Karpas-422 (cell line): ENCODE measurements at regions not wholly inside any gene's neighbourhood (a gene's known extent, or its start where the extent isn't known, plus 50 kb on each side); places are given as distances from the start of the nearest gene placed in this dataset.
"Not testable (repeated sequence)": the region's sequence is repeated elsewhere in the genome, so short reads cannot be mapped to it uniquely, and the experiment has no call there.

ENCODE experiments used
- DNase-seq: peaks from one replicate; pipeline ENCODE4 v3.0.0-alpha.2; 2015
- H2AFZ ChIP-seq: fragments of 200-600 bp; sonication (generic); 2 replicates; pipeline ENCODE4 v1.6.1; 2014; ENCODE audit warnings: antibody characterized with exemption, low read length, mixed read lengths
- H3K27ac ChIP-seq: fragments of 200-600 bp; sonication (generic); 2 replicates; pipeline ENCODE4 v1.5.1; 2014; ENCODE audit warnings: mild to moderate bottlenecking, low read length, moderate library complexity
- H3K27me3 ChIP-seq: fragments of 200-600 bp; sonication (generic); 2 replicates; pipeline ENCODE4 v1.6.1; 2014; ENCODE audit warnings: low read length, mixed read lengths
- H3K36me3 ChIP-seq: fragments of 200-600 bp; sonication (generic); 2 replicates; pipeline ENCODE4 v1.6.1; 2014; ENCODE audit warnings: low read length, mixed read lengths; ENCODE audit not compliant: insufficient read depth
- H3K4me1 ChIP-seq: fragments of 200-600 bp; sonication (generic); 2 replicates; pipeline ENCODE4 v1.6.1; 2014; ENCODE audit warnings: mild to moderate bottlenecking, low read length, mixed read lengths
- H3K4me2 ChIP-seq: fragments of 200-600 bp; sonication (generic); 2 replicates; pipeline ENCODE4 v1.6.1; 2014; ENCODE audit warnings: low read length, low read depth, mild to moderate bottlenecking; ENCODE audit not compliant: poor library complexity, severe bottlenecking
- H3K4me3 ChIP-seq: fragments of 200-600 bp; sonication (generic); 2 replicates; pipeline ENCODE4 v1.5.1; 2014; ENCODE audit warnings: mild to moderate bottlenecking, antibody characterized with exemption, low read length, mixed read lengths
- H3K79me2 ChIP-seq: fragments of 200-600 bp; sonication (generic); 2 replicates; pipeline ENCODE4 v1.6.1; 2014; ENCODE audit warnings: mild to moderate bottlenecking, low read length, mixed read lengths
- H3K9ac ChIP-seq: fragments of 200-600 bp; sonication (generic); 2 replicates; pipeline ENCODE4 v1.6.0; 2014; ENCODE audit warnings: low read length
- H3K9me2 ChIP-seq: fragments of 200-600 bp; sonication (generic), shearing (Covaris generic); replicated peaks from 2 replicates; pipeline ENCODE4 v1.6.0; 2014; ENCODE audit warnings: mild to moderate bottlenecking, low read length, moderate library complexity; ENCODE audit not compliant: insufficient read depth
- H3K9me3 ChIP-seq: fragments of 300-700, 200-600 bp; sonication (generic); 2 replicates; pipeline ENCODE4 v1.6.1; 2014; ENCODE audit warnings: low read length, mixed read lengths
- H4K20me1 ChIP-seq: fragments of 200-600 bp; sonication (generic); 2 replicates; pipeline ENCODE4 v1.6.1; 2014; ENCODE audit warnings: mild to moderate bottlenecking, antibody characterized with exemption, low read length, low read depth; ENCODE audit not compliant: insufficient read depth

GRCh38 chr16:8126313-8126712 is 464.0 kb downstream of the TMEM114 start:
- no peak overlapping the region for H3K9ac ChIP-seq
- H4K20me1 ChIP-seq: no peaks in the 10 kb centered on the region
- no peaks in the 10 kb centered on the region for H3K79me2 ChIP-seq
- H3K9me2 ChIP-seq: no peaks in the 10 kb centered on the region
- H3K4me2 ChIP-seq: no peak overlapping the region
- H3K4me3 ChIP-seq: no peak overlapping the region
- no peaks in the 10 kb centered on the region for H3K4me1 ChIP-seq
- no peak for DNase-seq
- H3K36me3 ChIP-seq: no peaks in the 10 kb centered on the region; the same call in 1 of the 2 replicates
- no peak overlapping the region for H2AFZ ChIP-seq
- peaks cover 22% of the 10 kb centered on the region for H3K9me3 ChIP-seq
- H3K27ac ChIP-seq: no peak overlapping the region
- H3K27me3 ChIP-seq: no peaks in the 10 kb centered on the region

GRCh38 chr16:8120001-8120400 is 470.3 kb downstream of the TMEM114 start:
- Histone ChIP-seq H3K9me3 (peaks cover 24% of the 10 kb centered on the region), H3K79me2 (no peaks in the 10 kb centered on the region), H3K27ac (no peak overlapping the region), H3K4me2 (no peak overlapping the region), H3K36me3 (no peaks in the 10 kb centered on the region), H3K4me1 (no peaks in the 10 kb centered on the region), H3K4me3 (no peak overlapping the region), H2AFZ (no peak overlapping the region), H3K9ac (no peak overlapping the region), H4K20me1 (no peaks in the 10 kb centered on the region), H3K9me2 (no peaks in the 10 kb centered on the region), H3K27me3 (no peaks in the 10 kb centered on the region)
- DNase-seq: no peak

- Histone ChIP-seq H3K9ac (no peak overlapping the region), H3K4me3 (no peak overlapping the region), H3K9me2 (no peaks in the 10 kb centered on the region), H3K4me2 (no peak overlapping the region), H3K36me3 (no peaks in the 10 kb centered on the region), H4K20me1 (no peaks in the 10 kb centered on the region), H3K27ac (no peak overlapping the region), H2AFZ (no peak overlapping the region), H3K4me1 (no peaks in the 10 kb centered on the region), H3K27me3 (no peaks in the 10 kb centered on the region), H3K79me2 (no peaks in the 10 kb centered on the region), H3K9me3 (peaks cover 17% of the 10 kb centered on the region; the same call in 1 of the 2 replicates)
- no peak for DNase-seq
Measured at GRCh38 chr16:8115814-8116213, 474.5 kb downstream of the TMEM114 start.

- H3K4me3 ChIP-seq, H3K79me2 ChIP-seq, H2AFZ ChIP-seq, H3K9me2 ChIP-seq, H3K27me3 ChIP-seq, H3K4me2 ChIP-seq, H3K36me3 ChIP-seq, H3K9ac ChIP-seq, H3K27ac ChIP-seq, H3K4me1 ChIP-seq, DNase-seq, H4K20me1 ChIP-seq: not testable (repeated sequence)
- H3K9me3 ChIP-seq: peaks cover 20% of the 10 kb centered on the region; the same call in 1 of the 2 replicates
Measured at GRCh38 chr16:8114941-8115340, 475.4 kb downstream of the TMEM114 start.

GRCh38 chr16:8113843-8114242 is 476.5 kb downstream of the TMEM114 start:
- no peaks in the 10 kb centered on the region for H3K9me2 ChIP-seq
- no peak overlapping the region for H3K4me2 ChIP-seq
- H3K27ac ChIP-seq: no peak overlapping the region
- H3K9ac ChIP-seq: no peak overlapping the region
- DNase-seq: no peak
- no peak overlapping the region for H2AFZ ChIP-seq
- H3K27me3 ChIP-seq: no peaks in the 10 kb centered on the region
- no peaks in the 10 kb centered on the region for H3K36me3 ChIP-seq
- peaks cover 24% of the 10 kb centered on the region; the same call in 1 of the 2 replicates for H3K9me3 ChIP-seq
- no peaks in the 10 kb centered on the region for H3K79me2 ChIP-seq
- no peak overlapping the region for H3K4me3 ChIP-seq
- H4K20me1 ChIP-seq: no peaks in the 10 kb centered on the region
- no peaks in the 10 kb centered on the region for H3K4me1 ChIP-seq

DNA sequence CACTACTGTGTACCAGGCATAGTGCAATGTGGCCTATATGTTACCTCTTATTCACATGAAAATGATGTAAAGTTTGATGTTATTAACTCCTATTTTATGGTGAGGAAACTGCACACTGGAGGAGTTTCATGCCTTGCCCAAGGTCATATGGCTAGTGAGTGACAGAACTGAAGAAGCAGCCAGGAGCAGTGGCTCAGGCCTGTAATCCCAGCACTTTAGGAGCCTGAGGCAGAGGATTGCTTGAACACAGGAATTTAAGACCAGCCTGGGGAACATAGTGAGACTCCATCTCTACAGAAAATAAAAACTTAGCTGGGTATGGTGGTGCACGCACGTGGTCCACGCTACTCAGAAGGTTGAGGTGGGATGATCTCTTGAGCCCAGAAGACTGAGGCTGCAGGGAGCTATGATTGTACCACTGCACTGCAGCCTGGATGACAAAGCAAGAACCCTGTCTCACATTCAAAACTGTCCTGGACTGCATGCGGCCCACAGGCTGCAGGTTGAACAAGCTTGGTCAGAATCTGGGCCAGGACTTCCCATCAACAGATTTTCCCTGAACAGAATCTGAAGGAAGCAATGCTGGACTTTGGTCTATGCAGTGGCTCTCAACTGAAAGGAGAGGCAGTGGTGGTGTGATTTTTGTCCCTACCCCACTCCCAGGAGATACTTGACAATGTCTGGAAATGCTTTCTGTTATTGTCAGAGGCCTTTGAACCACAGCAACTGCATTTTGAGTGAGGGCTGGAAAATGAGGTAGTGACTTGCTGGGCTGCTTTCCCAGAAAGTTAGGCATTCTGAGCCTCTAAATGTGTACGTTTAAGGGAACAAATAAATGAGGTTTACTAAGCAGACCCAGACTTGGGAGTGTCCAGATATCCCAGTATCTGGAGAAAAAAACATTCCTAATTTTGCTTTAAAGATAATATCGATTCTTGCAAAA is 479.5 kb downstream of the TMEM114 start:
- Histone ChIP-seq H3K27ac (no peak overlapping the region), H3K9me3 (peaks cover 11% of the 10 kb centered on the region; the same call in 1 of the 2 replicates), H3K4me2 (no peak overlapping the region), H3K9ac (no peak overlapping the region), H3K27me3 (no peaks in the 10 kb centered on the region), H3K4me1 (no peaks in the 10 kb centered on the region), H4K20me1 (no peaks in the 10 kb centered on the region), H3K79me2 (no peaks in the 10 kb centered on the region), H3K4me3 (no peak overlapping the region), H2AFZ (no peak overlapping the region), H3K36me3 (no peaks in the 10 kb centered on the region), H3K9me2 (no peaks in the 10 kb centered on the region)
- no peak for DNase-seq

- no peak for DNase-seq
- Histone ChIP-seq H4K20me1 (no peaks in the 10 kb centered on the region), H3K4me3 (no peak overlapping the region), H3K4me2 (no peak overlapping the region), H3K36me3 (no peaks in the 10 kb centered on the region), H3K9ac (no peak overlapping the region), H3K9me3 (peaks cover 11% of the 10 kb centered on the region; the same call in 1 of the 2 replicates), H3K79me2 (no peaks in the 10 kb centered on the region), H3K27ac (no peak overlapping the region), H3K9me2 (no peaks in the 10 kb centered on the region), H3K4me1 (no peaks in the 10 kb centered on the region), H3K27me3 (no peaks in the 10 kb centered on the region), H2AFZ (no peak overlapping the region)
Measured at GRCh38 chr16:8109510-8110369, 480.6 kb downstream of the TMEM114 start.

DNA sequence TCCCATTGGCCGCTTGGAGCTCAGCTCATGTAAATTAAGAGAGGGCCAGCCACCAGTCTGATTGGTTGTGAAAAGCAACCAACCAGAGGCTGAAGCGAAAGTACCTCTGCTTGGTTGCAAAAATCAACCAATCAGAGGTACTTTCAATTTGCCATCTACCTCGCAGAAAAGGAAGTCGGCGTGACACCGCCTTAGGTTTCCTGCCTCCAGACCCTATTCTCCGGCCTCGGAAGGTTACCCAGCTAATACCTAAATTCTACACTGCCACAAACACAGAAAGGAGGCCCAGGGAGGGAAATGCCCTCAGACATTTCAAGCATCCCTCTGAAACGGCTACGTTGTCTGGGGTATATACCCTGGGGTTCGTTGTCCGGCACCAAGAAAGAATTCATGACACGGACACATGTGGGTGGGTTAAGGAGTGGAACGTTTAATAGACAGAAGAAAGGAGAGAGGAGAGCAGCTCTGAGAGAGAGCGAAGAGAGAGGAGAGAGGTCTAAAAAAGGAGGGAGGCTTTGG is 481.3 kb downstream of the TMEM114 start:
- H3K79me2 ChIP-seq: no peaks in the 10 kb centered on the region
- H3K4me2 ChIP-seq: no peak overlapping the region

More for the DNA sequence above, 481.3 kb downstream of the TMEM114 start:
- Histone ChIP-seq H3K4me1 (no peaks in the 10 kb centered on the region), H3K27ac (no peak overlapping the region), H2AFZ (no peak overlapping the region), H4K20me1 (no peaks in the 10 kb centered on the region), H3K36me3 (no peaks in the 10 kb centered on the region), H3K4me3 (no peak overlapping the region), H3K9me3 (peaks cover 11% of the 10 kb centered on the region; the same call in 1 of the 2 replicates), H3K9ac (no peak overlapping the region), H3K27me3 (no peaks in the 10 kb centered on the region), H3K9me2 (no peaks in the 10 kb centered on the region)
- no peak for DNase-seq
